GM10248 (cell line): ENCODE measurements at regions not wholly inside any gene's neighbourhood (a gene's known extent, or its start where the extent isn't known, plus 50 kb on each side); places are given as distances from the start of the nearest gene placed in this dataset.

Experiments used
- CTCF ChIA-PET: fragments of 300-600 bp; sonication (Branson Sonifier 250); formaldehyde crosslinking; extraction: SDS; loops from one replicate; lab custom pipeline; 2021; ENCODE audit warnings: antibody characterized with exemption; lab: Yijun Ruan, JAX
- POLR2A ChIA-PET: fragments of 350-650 bp; sonication (Branson Sonifier 250); formaldehyde crosslinking; extraction: SDS; loops from one replicate; lab custom pipeline; 2020; ENCODE audit warnings: antibody characterized with exemption; lab: Yijun Ruan, JAX
- DNase-seq: peaks from one replicate; pipeline ENCODE4 v3.0.0; 2012; ENCODE audit errors: extremely low spot score
- TF ChIP-seq, protein P1 (sequence below): IDR thresholded peaks from 2 replicates; pipeline ENCODE4 v1.5.1; 2012; ENCODE audit warnings: mild to moderate bottlenecking, low read depth; ENCODE audit errors: extremely low read depth, missing control alignments, control extremely low read depth

- CTCF ChIA-PET, result no interaction called here
- POLR2A ChIA-PET, result no interaction called here
- TF ChIP-seq, protein P1, sequence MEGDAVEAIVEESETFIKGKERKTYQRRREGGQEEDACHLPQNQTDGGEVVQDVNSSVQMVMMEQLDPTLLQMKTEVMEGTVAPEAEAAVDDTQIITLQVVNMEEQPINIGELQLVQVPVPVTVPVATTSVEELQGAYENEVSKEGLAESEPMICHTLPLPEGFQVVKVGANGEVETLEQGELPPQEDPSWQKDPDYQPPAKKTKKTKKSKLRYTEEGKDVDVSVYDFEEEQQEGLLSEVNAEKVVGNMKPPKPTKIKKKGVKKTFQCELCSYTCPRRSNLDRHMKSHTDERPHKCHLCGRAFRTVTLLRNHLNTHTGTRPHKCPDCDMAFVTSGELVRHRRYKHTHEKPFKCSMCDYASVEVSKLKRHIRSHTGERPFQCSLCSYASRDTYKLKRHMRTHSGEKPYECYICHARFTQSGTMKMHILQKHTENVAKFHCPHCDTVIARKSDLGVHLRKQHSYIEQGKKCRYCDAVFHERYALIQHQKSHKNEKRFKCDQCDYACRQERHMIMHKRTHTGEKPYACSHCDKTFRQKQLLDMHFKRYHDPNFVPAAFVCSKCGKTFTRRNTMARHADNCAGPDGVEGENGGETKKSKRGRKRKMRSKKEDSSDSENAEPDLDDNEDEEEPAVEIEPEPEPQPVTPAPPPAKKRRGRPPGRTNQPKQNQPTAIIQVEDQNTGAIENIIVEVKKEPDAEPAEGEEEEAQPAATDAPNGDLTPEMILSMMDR, result no peak
- no peak for DNase-seq
Observed at GRCh38 chr2:6283259-6283658, 582.4 kb downstream of the CMPK2 start.

GRCh38 chr2:6287406-6287805 is 578.3 kb downstream of the CMPK2 start:
- TF ChIP-seq, protein P1, result no peak
- POLR2A ChIA-PET, result no interaction called here
- no peak for DNase-seq
- CTCF ChIA-PET, result interaction anchor here (1.8 kb wide), 1 partner anchor 16 kb away, joined by 5 read pairs; no protein-coding TSS in a partner anchor

DNA sequence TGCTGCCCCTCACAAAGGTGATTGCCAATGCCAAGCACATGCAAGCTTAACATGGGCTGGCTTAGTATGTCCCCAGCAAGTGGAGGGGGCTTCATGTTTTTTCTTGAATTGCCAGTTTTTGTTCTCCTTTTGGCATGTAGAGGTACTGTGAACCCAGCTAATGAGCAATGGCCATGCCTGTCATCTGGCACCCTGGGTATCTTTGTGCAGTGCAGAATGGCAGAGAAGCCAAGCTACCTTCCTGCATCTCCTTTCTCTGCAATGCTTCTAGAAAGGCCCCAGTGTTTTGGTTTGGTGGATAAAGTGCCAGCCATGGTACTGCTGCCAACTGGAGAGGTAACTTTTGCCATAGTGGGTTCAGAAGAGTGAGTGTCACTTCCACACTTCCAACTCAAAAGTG is 576.9 kb downstream of the CMPK2 start:
- TF ChIP-seq, protein P1, result no peak
- no peak for DNase-seq
- ChIA-PET CTCF (no interaction called here), POLR2A (no interaction called here)

DNA sequence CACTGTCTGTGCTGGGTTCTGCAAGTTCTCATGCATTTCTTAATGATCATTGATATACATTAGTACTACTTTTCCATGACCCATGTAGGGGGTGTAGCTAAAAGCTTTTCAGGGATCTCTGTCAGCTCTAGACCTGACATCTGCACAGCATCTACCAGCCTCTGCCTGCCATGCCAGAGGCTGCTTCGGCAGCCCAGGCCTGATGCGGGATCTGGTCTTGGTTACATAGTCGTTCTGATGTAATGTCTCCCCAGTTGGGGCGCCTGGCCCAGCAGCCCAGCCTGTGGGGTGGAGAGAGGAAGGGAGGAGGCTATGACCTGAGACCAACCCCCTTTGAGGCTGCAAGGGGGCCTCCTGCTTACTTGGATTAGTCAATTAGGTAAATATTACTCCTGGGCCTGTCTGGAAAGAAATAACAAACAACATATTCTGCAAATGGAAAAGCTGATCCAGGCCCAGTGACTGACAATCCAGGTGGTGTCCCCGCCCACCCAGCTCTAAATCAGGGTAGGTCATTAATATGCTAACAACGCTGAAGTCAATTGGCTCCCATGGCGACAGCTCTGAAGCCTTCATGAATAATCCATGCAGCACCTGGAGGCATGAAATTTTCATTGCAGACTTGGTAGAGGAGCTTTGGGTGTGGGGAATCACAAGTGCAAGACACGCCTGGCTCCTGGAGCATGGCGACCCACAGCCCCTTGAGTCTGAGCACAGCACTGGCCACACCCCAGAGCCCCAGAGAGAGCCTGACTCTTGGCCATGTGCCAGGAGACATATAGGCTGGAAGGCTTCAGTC is 575.3 kb downstream of the CMPK2 start:
- no peak for DNase-seq
- ChIA-PET CTCF (no interaction called here), POLR2A (no interaction called here)
- TF ChIP-seq, protein P1, result no peak

- TF ChIP-seq, protein P1, result no peak
- ChIA-PET CTCF (no interaction called here), POLR2A (no interaction called here)
- DNase-seq, result no peak
Observed at GRCh38 chr2:6294791-6295190, 570.9 kb downstream of the CMPK2 start.

GRCh38 chr2:6297238-6297637 is 568.5 kb downstream of the CMPK2 start:
- CTCF ChIA-PET, result interaction anchor here (1.0 kb wide), 1 partner anchor 8 kb away, joined by 3 read pairs; no protein-coding TSS in a partner anchor
- POLR2A ChIA-PET, result no interaction called here
- no peak for DNase-seq
- TF ChIP-seq, protein P1, result no peak

DNA sequence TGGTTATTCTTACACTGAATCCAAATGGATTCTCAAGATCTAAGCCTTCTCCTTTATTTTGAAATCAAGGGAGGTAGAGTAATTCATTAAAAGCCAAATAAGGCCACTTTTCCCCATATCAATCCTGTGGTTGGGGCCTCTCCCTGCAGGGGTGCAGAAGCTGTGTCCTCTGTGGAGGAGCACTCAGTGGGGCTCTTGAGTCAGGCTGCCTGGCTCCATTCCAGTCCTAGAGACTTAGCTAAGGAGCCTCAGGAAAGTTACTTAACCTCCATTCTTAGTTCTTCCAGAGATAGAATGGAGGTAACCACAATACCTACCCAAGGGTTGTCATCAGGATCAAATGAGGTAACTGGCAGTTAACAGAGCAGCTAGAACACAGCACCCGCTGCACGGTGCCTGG is 564.3 kb downstream of the CMPK2 start:
- CTCF ChIA-PET, result interaction anchor here (1.2 to 3.9 kb wide), 2 partner anchors 11 to 44 kb away, joined by 4 to 23 read pairs; no protein-coding TSS in a partner anchor
- no peak for DNase-seq
- TF ChIP-seq, protein P1, result no peak
- POLR2A ChIA-PET, result no interaction called here
